ENCODE measurements at regions not wholly inside any gene's neighbourhood (a gene's known extent, or its start where the extent isn't known, plus 50 kb on each side); places are given as distances from the start of the nearest gene placed in this dataset.

DNA sequence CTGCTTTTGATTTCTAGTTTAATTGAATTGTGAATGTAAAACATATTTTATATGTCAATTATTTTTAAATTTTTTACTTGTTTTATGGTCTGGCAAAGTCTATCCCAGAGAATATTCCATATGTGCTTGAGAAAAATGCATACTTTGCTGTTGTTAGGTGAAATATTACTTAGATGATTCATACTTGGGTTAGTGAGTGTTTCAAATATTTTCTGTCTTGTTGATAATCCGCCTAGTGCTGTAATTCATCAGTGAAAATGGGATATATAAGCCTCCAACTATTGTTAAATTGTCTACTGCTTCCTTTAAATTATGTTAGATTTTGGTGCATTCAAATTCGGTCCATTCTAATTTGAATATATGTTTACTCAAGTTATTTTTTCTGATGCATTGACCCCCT, 395.5 kb downstream of the LRFN5 start:
- in situ Hi-C loops (cut with MboI; ENCODE audit: low sequenced_read_pairs in 4 of 4), result no loop called here

DNA sequence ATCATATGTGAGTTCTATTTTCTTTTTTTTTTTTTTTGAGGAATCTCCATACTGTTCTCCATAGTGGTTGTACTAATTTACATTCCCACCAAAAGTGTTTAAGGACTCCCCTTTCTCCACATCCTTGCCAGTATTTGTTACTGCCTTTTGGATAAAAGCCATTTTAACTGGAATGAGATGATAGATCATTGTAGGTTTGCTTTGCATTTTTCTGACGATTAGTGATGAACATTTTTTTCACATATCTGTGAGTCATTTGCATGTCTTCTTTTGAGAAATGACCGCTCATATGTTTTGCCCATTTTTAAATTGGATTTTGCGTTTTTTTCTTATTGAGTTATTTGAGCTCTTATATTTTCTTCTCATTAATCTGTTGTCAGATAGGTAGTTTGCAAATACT, 394.8 kb downstream of the LRFN5 start:
- H3K4me3 ChIP-seq, result no peak overlapping the region
- no peaks in the 10 kb centered on the region for H3K9me3 ChIP-seq
- H3K4me1 ChIP-seq, result no peaks in the 10 kb centered on the region
- ATAC-seq (no peak), DNase-seq (no peak)
- H3K27ac ChIP-seq, result no peak overlapping the region
- in situ Hi-C loops (cut with MboI; ENCODE audit: low sequenced_read_pairs in 4 of 4), result no loop called here
- no peaks in the 10 kb centered on the region for H3K27me3 ChIP-seq
- TF ChIP-seq, protein P1, sequence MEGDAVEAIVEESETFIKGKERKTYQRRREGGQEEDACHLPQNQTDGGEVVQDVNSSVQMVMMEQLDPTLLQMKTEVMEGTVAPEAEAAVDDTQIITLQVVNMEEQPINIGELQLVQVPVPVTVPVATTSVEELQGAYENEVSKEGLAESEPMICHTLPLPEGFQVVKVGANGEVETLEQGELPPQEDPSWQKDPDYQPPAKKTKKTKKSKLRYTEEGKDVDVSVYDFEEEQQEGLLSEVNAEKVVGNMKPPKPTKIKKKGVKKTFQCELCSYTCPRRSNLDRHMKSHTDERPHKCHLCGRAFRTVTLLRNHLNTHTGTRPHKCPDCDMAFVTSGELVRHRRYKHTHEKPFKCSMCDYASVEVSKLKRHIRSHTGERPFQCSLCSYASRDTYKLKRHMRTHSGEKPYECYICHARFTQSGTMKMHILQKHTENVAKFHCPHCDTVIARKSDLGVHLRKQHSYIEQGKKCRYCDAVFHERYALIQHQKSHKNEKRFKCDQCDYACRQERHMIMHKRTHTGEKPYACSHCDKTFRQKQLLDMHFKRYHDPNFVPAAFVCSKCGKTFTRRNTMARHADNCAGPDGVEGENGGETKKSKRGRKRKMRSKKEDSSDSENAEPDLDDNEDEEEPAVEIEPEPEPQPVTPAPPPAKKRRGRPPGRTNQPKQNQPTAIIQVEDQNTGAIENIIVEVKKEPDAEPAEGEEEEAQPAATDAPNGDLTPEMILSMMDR (IDR thresholded peaks at IDR 0.05 in 4 of 5, conservative IDR thresholded peaks at IDR 0.05 in 1 of 5), result no peak
- TF ChIP-seq POLR2A (IDR thresholded peaks at IDR 0.05), result no peak
- intact Hi-C loops (cut with DNase I; ENCODE audit: low total_unique reads), result no loop called here
- no peaks in the 10 kb centered on the region for H3K36me3 ChIP-seq

More for the DNA sequence above, 395.5 kb downstream of the LRFN5 start:
- Histone ChIP-seq H3K27me3 (no peaks in the 10 kb centered on the region), H3K27ac (no peak overlapping the region), H3K9me3 (no peaks in the 10 kb centered on the region), H3K4me1 (no peaks in the 10 kb centered on the region), H3K4me3 (no peak overlapping the region), H3K36me3 (no peaks in the 10 kb centered on the region)
- ATAC-seq (no peak), DNase-seq (no peak)
- intact Hi-C loops (cut with DNase I; ENCODE audit: low total_unique reads), result no loop called here
- no peak for TF ChIP-seq POLR2A (IDR thresholded peaks at IDR 0.05)
- TF ChIP-seq, protein P1 (IDR thresholded peaks at IDR 0.05 in 4 of 5, conservative IDR thresholded peaks at IDR 0.05 in 1 of 5), result no peak

DNA sequence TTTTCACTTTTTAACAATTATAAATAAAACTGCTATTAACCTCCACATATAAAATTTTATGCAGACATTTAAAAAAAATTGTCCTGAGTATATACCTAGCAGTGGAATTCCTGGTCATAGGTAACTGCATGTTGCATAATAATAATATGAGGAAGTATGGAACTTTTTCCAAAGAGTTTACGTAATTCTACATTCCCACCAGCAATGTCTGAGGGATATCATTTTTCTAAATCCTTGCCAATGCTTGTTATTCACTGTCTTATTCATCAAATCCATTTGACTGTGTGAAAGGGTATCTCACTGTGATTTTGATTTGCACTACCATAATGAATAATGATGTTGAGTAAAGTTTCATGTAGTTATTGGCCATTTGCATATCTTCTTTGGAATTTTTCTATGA, 393.8 kb downstream of the LRFN5 start:
- no peaks in the 10 kb centered on the region for H3K4me1 ChIP-seq
- intact Hi-C loops (cut with DNase I; ENCODE audit: low total_unique reads) (no loop called here), in situ Hi-C loops (cut with MboI; ENCODE audit: low sequenced_read_pairs in 4 of 4) (no loop called here)
- H3K9me3 ChIP-seq, result no peaks in the 10 kb centered on the region
- no peaks in the 10 kb centered on the region for H3K27me3 ChIP-seq
- H3K4me3 ChIP-seq, result no peak overlapping the region
- TF ChIP-seq POLR2A (IDR thresholded peaks at IDR 0.05), result no peak
- TF ChIP-seq, protein P1 (IDR thresholded peaks at IDR 0.05 in 4 of 5, conservative IDR thresholded peaks at IDR 0.05 in 1 of 5), result no peak
- H3K36me3 ChIP-seq, result no peaks in the 10 kb centered on the region
- ATAC-seq (no peak), DNase-seq (no peak)
- H3K27ac ChIP-seq, result no peak overlapping the region

DNA sequence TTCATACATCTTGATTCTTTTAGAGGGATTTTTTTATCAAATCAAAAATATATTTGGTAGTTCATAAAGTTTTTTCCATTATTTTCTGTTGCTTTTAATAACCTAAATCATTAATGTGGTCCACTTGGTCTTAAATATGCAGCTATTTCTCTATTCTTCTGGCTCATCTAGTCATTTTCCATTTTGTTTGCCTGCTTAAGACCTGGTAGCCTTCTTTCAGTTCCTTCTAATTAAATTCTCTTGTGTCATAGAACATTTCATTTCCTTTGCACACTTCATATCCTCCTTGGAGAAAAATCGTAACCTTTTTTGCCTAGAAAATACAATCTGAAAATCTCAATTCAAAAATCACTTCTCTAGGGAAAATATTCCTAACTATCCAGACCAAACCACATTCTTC, 387.0 kb downstream of the LRFN5 start:
- no peak overlapping the region for H3K4me3 ChIP-seq
- H3K4me1 ChIP-seq, result no peaks in the 10 kb centered on the region
- H3K27me3 ChIP-seq, result no peaks in the 10 kb centered on the region
- H3K9me3 ChIP-seq, result no peaks in the 10 kb centered on the region
- no peak overlapping the region for H3K27ac ChIP-seq
- TF ChIP-seq POLR2A (IDR thresholded peaks at IDR 0.05), result no peak
- TF ChIP-seq, protein P1 (IDR thresholded peaks at IDR 0.05 in 4 of 5, conservative IDR thresholded peaks at IDR 0.05 in 1 of 5), result no peak
- H3K36me3 ChIP-seq, result no peaks in the 10 kb centered on the region
- ATAC-seq (no peak), DNase-seq (no peak)
- intact Hi-C loops (cut with DNase I; ENCODE audit: low total_unique reads) (no loop called here), in situ Hi-C loops (cut with MboI; ENCODE audit: low sequenced_read_pairs in 4 of 4) (no loop called here)

DNA sequence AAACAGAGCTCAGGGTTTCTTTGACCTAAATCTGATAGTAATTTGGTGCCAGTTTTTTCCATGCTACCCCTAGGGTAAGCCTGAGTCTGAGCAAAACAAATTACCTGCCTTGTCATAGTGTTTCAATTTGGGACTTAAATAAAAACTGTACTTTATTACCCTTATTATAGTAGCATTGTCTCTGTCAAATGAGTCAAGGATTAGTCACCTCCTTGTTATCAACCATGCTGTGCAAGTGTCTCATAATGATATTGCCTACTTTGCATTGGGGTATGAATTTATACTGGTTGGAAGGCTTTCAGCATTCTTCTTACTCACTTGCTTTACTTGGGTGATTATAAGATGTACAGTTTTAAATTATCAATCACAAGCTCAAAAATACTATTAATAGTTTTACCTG, 380.0 kb downstream of the LRFN5 start:
- in situ Hi-C loops (cut with MboI; ENCODE audit: low sequenced_read_pairs in 4 of 4), result no loop called here
- H3K27ac ChIP-seq, result no peak overlapping the region
- H3K4me1 ChIP-seq, result no peaks in the 10 kb centered on the region
- no peaks in the 10 kb centered on the region for H3K27me3 ChIP-seq
- ATAC-seq, result no peak
- TF ChIP-seq, protein P1 (IDR thresholded peaks at IDR 0.05 in 4 of 5, conservative IDR thresholded peaks at IDR 0.05 in 1 of 5), result no peak
- TF ChIP-seq POLR2A (IDR thresholded peaks at IDR 0.05), result no peak
- no peaks in the 10 kb centered on the region for H3K9me3 ChIP-seq
- H3K36me3 ChIP-seq, result no peaks in the 10 kb centered on the region
- no peak overlapping the region for H3K4me3 ChIP-seq
- no peak for DNase-seq
- intact Hi-C loops (cut with DNase I; ENCODE audit: low total_unique reads), result no loop called here

Data from gastrocnemius medialis (tissue), 4 donors.